IMR-90 (cell line): ENCODE measurements at regions not wholly inside any gene's neighbourhood (a gene's known extent, or its start where the extent isn't known, plus 50 kb on each side); places are given as distances from the start of the nearest gene placed in this dataset.

Source experiments
- ATAC-seq: fragments of 200-7000 bp; cut with Tn5 transposase; 2 replicates; pipeline ENCODE4 v1.9.1; 2020; ENCODE audit warnings: low read depth, mild to moderate bottlenecking, moderate library complexity
- BruUV-seq: library from RNA; stranded (reverse); fragments of 400-500 nt; replicated peaks from 2 replicates; lab custom pipeline; 2021; lab: Mats Ljungman, UMichigan
- CTCF ChIA-PET: fragments of 300-600 bp; formaldehyde crosslinking; extraction: SDS; loops from one replicate; lab custom pipeline; 2021; ENCODE audit warnings: antibody characterized with exemption; lab: Yijun Ruan, JAX
- POLR2A ChIA-PET: fragments of 300-600 bp; sonication (Branson Sonifier 250); formaldehyde crosslinking; loops from one replicate; lab custom pipeline; 2022; ENCODE audit warnings: antibody characterized with exemption; ENCODE audit not compliant: unreplicated experiment; lab: Charles Lee
- DNase-seq: peaks from one replicate; pipeline ENCODE4 v3.0.0; 2013
- H2AFZ ChIP-seq: replicated peaks from 2 replicates; pipeline ENCODE3; 2013; ENCODE audit warnings: low read length, mild to moderate bottlenecking; ENCODE audit not compliant: poor library complexity
- H2AK5ac ChIP-seq: 2 replicates; pipeline ENCODE4 v1.6.1; 2013; ENCODE audit warnings: low read depth, low read length, inconsistent platforms
- H2AK9ac ChIP-seq: replicated peaks from 2 replicates; pipeline ENCODE3; 2013; ENCODE audit warnings: mild to moderate bottlenecking, low read depth, low read length, moderate library complexity; ENCODE audit not compliant: poor library complexity
- H2BK120ac ChIP-seq: 2 replicates; pipeline ENCODE4 v1.6.1; 2013; ENCODE audit warnings: low read depth, low read length, inconsistent platforms
- H2BK15ac ChIP-seq: 3 replicates; pipeline ENCODE4 v1.6.1; 2013; ENCODE audit warnings: low read depth, low read length, inconsistent platforms
- H2BK20ac ChIP-seq: 2 replicates; pipeline ENCODE4 v1.6.1; 2013; ENCODE audit warnings: low read depth, mild to moderate bottlenecking, inconsistent platforms, low read length, moderate library complexity
- H2BK5ac ChIP-seq: 2 replicates; pipeline ENCODE4 v1.6.1; 2013; ENCODE audit warnings: mild to moderate bottlenecking, low read depth, low read length, inconsistent platforms; ENCODE audit not compliant: poor library complexity, severe bottlenecking
- H3K14ac ChIP-seq: replicated peaks from 2 replicates; pipeline ENCODE4 v1.6.1; 2013; ENCODE audit warnings: low read depth, low read length, inconsistent platforms
- H3K18ac ChIP-seq: 2 replicates; pipeline ENCODE4 v1.6.1; 2013; ENCODE audit warnings: low read depth, low read length, control low read depth
- H3K23ac ChIP-seq: 2 replicates; pipeline ENCODE4 v1.6.1; 2013; ENCODE audit warnings: low read depth, low read length, inconsistent platforms
- H3K27ac ChIP-seq: 2 replicates; pipeline ENCODE4 v1.5.1; 2013; ENCODE audit warnings: mild to moderate bottlenecking, control low read depth, low read length; ENCODE audit not compliant: insufficient read depth
- H3K27me3 ChIP-seq: 2 replicates; pipeline ENCODE4 v1.6.1; 2013; ENCODE audit warnings: low read length; ENCODE audit not compliant: control insufficient read depth, insufficient read depth
- H3K36me3 ChIP-seq: 2 replicates; pipeline ENCODE4 v1.6.1; 2013; ENCODE audit warnings: low read length, mixed read lengths; ENCODE audit not compliant: control insufficient read depth, insufficient read depth
- H3K4ac ChIP-seq: 2 replicates; pipeline ENCODE4 v1.6.1; 2013; ENCODE audit warnings: low read depth, low read length, inconsistent platforms
- H3K4me1 ChIP-seq: 2 replicates; pipeline ENCODE4 v1.6.1; 2013; ENCODE audit warnings: low read length, mixed read lengths; ENCODE audit not compliant: control insufficient read depth, insufficient read depth
- H3K4me2 ChIP-seq: 2 replicates; pipeline ENCODE4 v1.6.1; 2013; ENCODE audit warnings: low read depth, mild to moderate bottlenecking, control low read depth, low read length, moderate library complexity
- H3K4me3 ChIP-seq: 2 replicates; pipeline ENCODE4 v1.5.1; 2013; ENCODE audit warnings: low read depth, mild to moderate bottlenecking, control low read depth, low read length, moderate library complexity; ENCODE audit not compliant: insufficient read depth
- H3K56ac ChIP-seq: 2 replicates; pipeline ENCODE4 v1.6.1; 2013; ENCODE audit warnings: low read length, inconsistent platforms; ENCODE audit not compliant: insufficient read depth; ENCODE audit errors: extremely low read depth
- H3K79me1 ChIP-seq, 2 experiments: 2 replicates each; pipeline ENCODE4 v1.6.1; 2013; ENCODE audit warnings: low read length in 2 of 2, inconsistent platforms in 1 of 2, low read depth in 1 of 2
- H3K9ac ChIP-seq: 2 replicates; pipeline ENCODE4 v1.6.1; 2013; ENCODE audit warnings: low read depth, low read length, control low read depth
- H3K9me1 ChIP-seq: 2 replicates; pipeline ENCODE4 v1.6.1; 2013; ENCODE audit warnings: low read length, inconsistent platforms; ENCODE audit not compliant: insufficient read depth
- H3K9me3 ChIP-seq: 2 replicates; pipeline ENCODE4 v1.6.1; 2013; ENCODE audit warnings: low read length; ENCODE audit not compliant: control insufficient read depth, insufficient read depth
- H4K20me1 ChIP-seq: 2 replicates; pipeline ENCODE4 v1.6.1; 2013; ENCODE audit warnings: low read length, inconsistent platforms; ENCODE audit not compliant: insufficient read depth
- H4K5ac ChIP-seq: 2 replicates; pipeline ENCODE4 v1.6.1; 2013; ENCODE audit warnings: mild to moderate bottlenecking, low read depth, low read length, control low read depth
- H4K8ac ChIP-seq, 2 experiments: 2 replicates each; pipeline ENCODE4 v1.6.1; 2013; ENCODE audit warnings: low read depth in 2 of 2, low read length in 2 of 2, control low read depth in 1 of 2, inconsistent platforms in 1 of 2
- H4K91ac ChIP-seq: 2 replicates; pipeline ENCODE4 v1.6.1; 2013; ENCODE audit warnings: low read depth, low read length, inconsistent platforms; ENCODE audit not compliant: insufficient read depth
- BHLHE40 ChIP-seq: fragments of 150-350 bp; IDR thresholded peaks from 2 replicates; pipeline ENCODE4 v1.6.1; 2016; ENCODE audit warnings: mild to moderate bottlenecking, low read depth, low read length
- ELK1 ChIP-seq: fragments of 150-350 bp; IDR thresholded peaks from 2 replicates; pipeline ENCODE4 v1.6.1; 2016; ENCODE audit warnings: low read depth, mild to moderate bottlenecking, low read length, moderate library complexity, borderline replicate concordance
- FOS ChIP-seq: fragments of 150-350 bp; IDR thresholded peaks from 2 replicates; pipeline ENCODE4 v1.6.1; 2016; ENCODE audit warnings: low read depth, low read length
- MAZ ChIP-seq: IDR thresholded peaks from 2 replicates; pipeline ENCODE4 v1.6.1; 2012; ENCODE audit warnings: low read depth, mild to moderate bottlenecking, low read length, improper control_type of control experiment, moderate library complexity, borderline replicate concordance
- NFE2L2 ChIP-seq: fragments of 150-350 bp; IDR thresholded peaks from 2 replicates; pipeline ENCODE4 v1.6.1; 2016; ENCODE audit warnings: low read depth, mild to moderate bottlenecking, low read length
- POLR2A ChIP-seq: IDR thresholded peaks from 2 replicates; pipeline ENCODE4 v1.6.1; 2012; ENCODE audit warnings: mild to moderate bottlenecking, low read depth, low read length
- USF2 ChIP-seq: fragments of 150-350 bp; IDR thresholded peaks from 2 replicates; pipeline ENCODE4 v1.6.1; 2017; ENCODE audit warnings: mild to moderate bottlenecking, antibody characterized with exemption, low read length, low read depth
- WGBS, 2 experiments: methylation state at CpG; one replicate each; pipeline versions ENCODE4 v1.1.5 to v1.1.7; 2013; ENCODE audit warnings: missing lambda C conversion rate in 2 of 2; ENCODE audit not compliant: insufficient read length in 1 of 2; ENCODE audit errors: extremely low coverage in 2 of 2; 5-methylcytosine and 5-hydroxymethylcytosine counted together
- dilution Hi-C: fragments of 300-500 bp; cut with HindIII; formaldehyde crosslinking; loops from one replicate; pipeline ENCODE4 v1.14.3; 2018; ENCODE audit warnings: low sequenced_read_pairs; ENCODE audit not compliant: unreplicated experiment
- in situ Hi-C: fragments of 300-500 bp; cut with MboI; formaldehyde crosslinking; loops from 3 replicates; pipeline ENCODE4 v1.14.3; 2019; ENCODE audit warnings: low sequenced_read_pairs, inconsistent platforms, mixed read lengths
- intact Hi-C: fragments of 100-400 bp; cut with micrococcal nuclease; formaldehyde crosslinking; loops from 2 replicates; pipeline ENCODE4 v1.10.0; 2022

- peak overlapping the region; percentile 74 for H3K23ac ChIP-seq
- no peak for TF ChIP-seq ELK1
- no peak for TF ChIP-seq USF2
- no peak for TF ChIP-seq POLR2A
- TF ChIP-seq MAZ = no peak
- no peak for TF ChIP-seq FOS
- no peak for TF ChIP-seq BHLHE40
- no peak for TF ChIP-seq NFE2L2
- peaks cover 0 to 10% of the 10 kb centered on the region in 2 experiments; a peak in 1 of 4 replicates for H3K79me1 ChIP-seq
- peak overlapping the region; percentile 30; the same call in 1 of the 2 replicates for H3K56ac ChIP-seq
- ChIA-PET CTCF (interaction anchor here (0.6 kb wide), 1 partner anchor 78 kb away, joined by 3 read pairs; no protein-coding TSS in a partner anchor), POLR2A (interaction anchor here (0.6 to 1.5 kb wide), 4 partner anchors 44 to 203 kb away, joined by 3 to 9 read pairs (median 7); no protein-coding TSS in a partner anchor)
- H3K27ac ChIP-seq = no peak overlapping the region; the same call in 1 of the 2 replicates
- H3K18ac ChIP-seq = peak overlapping the region; percentile 72
- H2BK20ac ChIP-seq = peak overlapping the region; percentile 94
- in situ Hi-C loops = no loop called here
- H4K8ac ChIP-seq = peak overlapping the region; percentile 68 to 78; a peak in 3 of 4 replicates
- no peak overlapping the region for H3K4me2 ChIP-seq
- no peak overlapping the region for H3K4me3 ChIP-seq
- H2BK15ac ChIP-seq = peak overlapping the region; percentile 79; the same call in 2 of the 3 replicates
- H2AK5ac ChIP-seq = peak overlapping the region; percentile 90
- WGBS, 2 experiments = 96% methylated on average over 5 of the region's 9 CpGs; no CpG with 5 or more reads in 1 of the 2 experiments
- no peaks in the 10 kb centered on the region for H3K36me3 ChIP-seq
- dilution Hi-C loops = no loop called here
- H2BK120ac ChIP-seq = peak overlapping the region; percentile 92
- peak overlapping the region; percentile 40; the same call in 1 of the 2 replicates for H4K5ac ChIP-seq
- no peaks in the 10 kb centered on the region for H3K27me3 ChIP-seq
- no peaks in the 10 kb centered on the region for H3K9me3 ChIP-seq
- DNase-seq = no peak
- no peak for ATAC-seq
- H2AFZ ChIP-seq = peak overlapping the region; percentile 6
- H3K14ac ChIP-seq = peak overlapping the region; percentile 70
- peak overlapping the region; percentile 92 for H3K4ac ChIP-seq
- intact Hi-C loops = loop anchor here (5.0 kb wide), 1 partner anchor 242 kb away; no protein-coding TSS in a partner anchor
- peak overlapping the region; percentile 89 for H2BK5ac ChIP-seq
- BruUV-seq = no TSS peak
- H4K20me1 ChIP-seq = no peaks in the 10 kb centered on the region
- peak overlapping the region; percentile 18 for H2AK9ac ChIP-seq
- peaks cover 23% of the 10 kb centered on the region for H3K4me1 ChIP-seq
- peak overlapping the region; percentile 97 for H4K91ac ChIP-seq
- H3K9ac ChIP-seq = no peak overlapping the region
- H3K9me1 ChIP-seq = peaks cover 24% of the 10 kb centered on the region
These were observed 192.2 kb upstream of the TPM1 start for GRCh38 chr15:62850318-62850717.
